ENCODE measurements at regions not wholly inside any gene's neighbourhood (a gene's known extent, or its start where the extent isn't known, plus 50 kb on each side); places are given as distances from the start of the nearest gene placed in this dataset.
"Not testable (repeated sequence)": the region's sequence is repeated elsewhere in the genome, so short reads cannot be mapped to it uniquely, and the experiment has no call there.

DNA sequence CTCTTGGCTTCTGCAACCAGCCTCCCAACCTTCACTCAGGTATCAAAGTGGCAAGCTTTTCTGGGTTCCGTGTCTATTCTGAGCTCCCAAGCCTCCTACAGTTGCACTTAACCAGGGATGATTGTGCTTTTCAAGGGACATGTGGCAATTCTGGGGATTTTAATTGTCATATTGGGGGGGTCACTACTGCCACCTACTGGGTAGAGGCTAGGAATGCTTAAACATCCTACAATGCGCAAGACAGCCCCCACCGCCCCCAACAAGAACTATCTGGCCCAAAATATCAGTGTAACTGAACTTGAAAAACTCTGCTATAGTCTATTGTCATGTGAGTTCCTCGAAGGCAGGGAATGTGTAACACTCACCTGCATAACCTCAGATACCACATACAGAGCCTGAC is 201.5 kb downstream of the NPIPA8 start:
- TF ChIP-seq NKX3-1 (CRISPR knock-in tag; IDR thresholded peaks at IDR 0.05); HNRNPL (IDR thresholded peaks at IDR 0.05; ENCODE audit: low read depth, low read length); ZNF747 (CRISPR knock-in tag; IDR thresholded peaks at IDR 0.05; ENCODE audit: borderline replicate concordance); POLR2AphosphoS2 (IDR thresholded peaks at IDR 0.05; ENCODE audit: low read depth, low read length): not testable (repeated sequence)

Measured in HepG2 (cell line).